DND-41 (cell line): ENCODE measurements at regions not wholly inside any gene's neighbourhood (a gene's known extent, or its start where the extent isn't known, plus 50 kb on each side); places are given as distances from the start of the nearest gene placed in this dataset.

ENCODE experiments used
- ATAC-seq: fragments of 200-7000 bp; cut with Tn5 transposase; 3 replicates; pipeline ENCODE4 v1.9.1; 2021; ENCODE audit warnings: low read depth; ENCODE audit not compliant: insufficient read depth
- DNase-seq: peaks from one replicate; pipeline ENCODE4 v3.0.0-alpha.2; 2020
- H2AFZ ChIP-seq: 2 replicates; pipeline ENCODE4 v1.6.0; 2012; ENCODE audit warnings: low read depth, low read length
- H3K27ac ChIP-seq: 2 replicates; pipeline ENCODE4 v1.5.1; 2012; ENCODE audit warnings: low read length, inconsistent platforms
- H3K27me3 ChIP-seq: fragments of 200-600 bp; sonication (generic); 2 replicates; pipeline ENCODE4 v1.6.0; 2012; ENCODE audit warnings: low read length, mild to moderate bottlenecking, inconsistent platforms; ENCODE audit not compliant: insufficient read depth, poor library complexity
- H3K36me3 ChIP-seq: 2 replicates; pipeline ENCODE4 v1.5.1; 2012; ENCODE audit warnings: low read length, inconsistent platforms; ENCODE audit not compliant: insufficient read depth
- H3K4me1 ChIP-seq: 2 replicates; pipeline ENCODE4 v1.5.1; 2012; ENCODE audit warnings: mild to moderate bottlenecking, low read length; ENCODE audit not compliant: insufficient read depth
- H3K4me2 ChIP-seq: 2 replicates; pipeline ENCODE4 v1.6.0; 2012; ENCODE audit warnings: mild to moderate bottlenecking, moderate library complexity, low read length, inconsistent platforms; ENCODE audit not compliant: insufficient read depth
- H3K4me3 ChIP-seq, 2 experiments: fragments of 200-600 bp in 1 of 2; shearing (Covaris generic) in 1 of 2; 2 replicates each; pipeline ENCODE4 v1.5.1; 2012 to 2016; ENCODE audit warnings: inconsistent platforms in 2 of 2, low read length in 2 of 2, mild to moderate bottlenecking in 2 of 2, low read depth in 1 of 2, moderate library complexity in 1 of 2
- H3K79me2 ChIP-seq: 2 replicates; pipeline ENCODE4 v1.6.0; 2012; ENCODE audit warnings: low read length, inconsistent platforms; ENCODE audit not compliant: insufficient read depth
- H3K9ac ChIP-seq: 2 replicates; pipeline ENCODE4 v1.6.0; 2012; ENCODE audit warnings: low read depth, mild to moderate bottlenecking, inconsistent platforms, low read length, moderate library complexity
- H3K9me3 ChIP-seq: 2 replicates; pipeline ENCODE4 v1.5.1; 2012; ENCODE audit warnings: low read length, moderate library complexity, mild to moderate bottlenecking, inconsistent platforms; ENCODE audit not compliant: insufficient read depth, severe bottlenecking
- H4K20me1 ChIP-seq: 2 replicates; pipeline ENCODE4 v1.6.0; 2012; ENCODE audit warnings: low read length; ENCODE audit not compliant: insufficient read depth
- CTCF ChIP-seq: IDR thresholded peaks from 2 replicates; pipeline ENCODE4 v1.5.1; 2012; ENCODE audit warnings: borderline replicate concordance, low read length, moderate library complexity, mild to moderate bottlenecking; ENCODE audit not compliant: poor library complexity, severe bottlenecking; ENCODE audit errors: extremely low read depth
- EZH2 ChIP-seq: IDR thresholded peaks from 3 replicates; pipeline ENCODE4 v1.6.1; 2012; ENCODE audit warnings: borderline replicate concordance, low read depth, mild to moderate bottlenecking, moderate library complexity, low read length, inconsistent platforms; ENCODE audit not compliant: severe bottlenecking

- H3K4me3 ChIP-seq, result no peak overlapping the region
- no peak for TF ChIP-seq CTCF
- no peak for TF ChIP-seq EZH2
- DNase-seq (no peak), ATAC-seq (no peak)
- H3K27ac ChIP-seq, result no peak overlapping the region
- H4K20me1 ChIP-seq, result no peaks in the 10 kb centered on the region
- H3K36me3 ChIP-seq, result no peaks in the 10 kb centered on the region
- H3K79me2 ChIP-seq, result no peaks in the 10 kb centered on the region
- H3K9ac ChIP-seq, result no peak overlapping the region
- no peak overlapping the region for H2AFZ ChIP-seq
- H3K27me3 ChIP-seq, result no peaks in the 10 kb centered on the region
- H3K4me1 ChIP-seq, result no peaks in the 10 kb centered on the region; the same call in 1 of the 2 replicates
- no peak overlapping the region for H3K4me2 ChIP-seq
- H3K9me3 ChIP-seq, result no peaks in the 10 kb centered on the region
Observed at GRCh38 chr11:43547889-43548381, 132.6 kb upstream of the HSD17B12 start.

DNA sequence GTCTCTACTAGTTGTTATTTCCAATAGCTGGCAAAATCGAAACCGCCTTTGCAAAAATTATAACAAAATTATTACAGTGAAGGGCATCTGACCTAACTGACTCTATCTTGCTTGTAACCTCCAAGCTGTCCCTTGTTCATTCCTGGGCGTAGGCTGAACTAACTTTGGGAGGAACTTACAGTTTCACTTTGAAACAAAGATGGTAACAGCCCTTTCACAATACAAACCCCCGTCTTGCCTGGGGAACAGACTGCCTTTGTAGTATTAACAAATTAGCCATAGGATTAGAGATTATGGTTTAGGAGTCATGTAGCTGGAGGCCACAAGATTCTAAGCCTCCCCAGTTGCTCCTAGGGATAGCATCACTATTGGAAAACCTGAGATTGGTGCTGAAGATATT lies 131.6 kb upstream of the HSD17B12 start:
- Histone ChIP-seq H2AFZ (no peak overlapping the region), H3K27me3 (no peaks in the 10 kb centered on the region), H3K4me3 (no peak overlapping the region), H3K36me3 (no peaks in the 10 kb centered on the region), H3K4me1 (peaks cover 7% of the 10 kb centered on the region), H3K4me2 (no peak overlapping the region), H3K9ac (no peak overlapping the region), H3K27ac (no peak overlapping the region), H3K9me3 (no peaks in the 10 kb centered on the region), H3K79me2 (no peaks in the 10 kb centered on the region), H4K20me1 (no peaks in the 10 kb centered on the region)
- TF ChIP-seq CTCF (no peak), EZH2 (no peak)
- ATAC-seq, result no peak
- DNase-seq, result no peak

DNA sequence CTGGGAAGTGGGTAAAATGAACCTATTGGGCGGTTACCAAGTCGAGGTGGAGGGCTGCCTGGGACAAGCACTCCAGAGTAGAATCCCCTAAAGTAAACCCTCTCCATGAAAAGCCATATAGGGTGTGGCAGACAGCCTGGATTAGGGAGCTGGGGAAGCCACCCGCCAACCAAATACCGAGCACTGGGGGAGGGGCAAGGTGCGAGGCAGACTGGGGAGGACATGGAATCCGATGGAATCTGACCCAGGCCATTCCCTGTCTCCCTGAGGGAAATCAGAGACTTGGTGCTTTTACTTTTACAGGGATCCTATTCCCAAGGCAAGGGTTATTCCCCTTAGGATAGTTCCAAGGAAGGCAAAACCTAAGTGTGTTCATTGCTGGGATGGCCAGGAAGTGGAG lies 130.9 kb upstream of the HSD17B12 start:
- ATAC-seq, result no peak
- TF ChIP-seq EZH2, result no peak
- TF ChIP-seq CTCF, result no peak
- H3K27me3 ChIP-seq, result no peaks in the 10 kb centered on the region

GRCh38 chr11:43550714-43551113 lies 129.8 kb upstream of the HSD17B12 start:
- DNase-seq, result no peak
- H3K9ac ChIP-seq, result no peak overlapping the region
- no peak overlapping the region for H3K4me2 ChIP-seq
- H3K79me2 ChIP-seq, result no peaks in the 10 kb centered on the region
- no peaks in the 10 kb centered on the region for H3K9me3 ChIP-seq
- no peaks in the 10 kb centered on the region for H3K36me3 ChIP-seq
- H4K20me1 ChIP-seq, result no peaks in the 10 kb centered on the region
- H3K4me3 ChIP-seq, result no peak overlapping the region
- H2AFZ ChIP-seq, result no peak overlapping the region
- H3K27me3 ChIP-seq, result peaks cover 3% of the 10 kb centered on the region
- TF ChIP-seq CTCF (no peak), EZH2 (no peak)
- no peak overlapping the region for H3K27ac ChIP-seq
- ATAC-seq, result no peak
- peaks cover 7% of the 10 kb centered on the region for H3K4me1 ChIP-seq

More for the DNA sequence above, 130.9 kb upstream of the HSD17B12 start:
- no peak overlapping the region for H2AFZ ChIP-seq
- no peak for DNase-seq
- no peak overlapping the region for H3K9ac ChIP-seq
- no peaks in the 10 kb centered on the region for H3K79me2 ChIP-seq
- H3K4me1 ChIP-seq, result peaks cover 7% of the 10 kb centered on the region
- H3K4me2 ChIP-seq, result no peak overlapping the region
- H3K9me3 ChIP-seq, result no peaks in the 10 kb centered on the region
- H3K4me3 ChIP-seq, result no peak overlapping the region
- H3K36me3 ChIP-seq, result no peaks in the 10 kb centered on the region
- no peaks in the 10 kb centered on the region for H4K20me1 ChIP-seq
- no peak overlapping the region for H3K27ac ChIP-seq
